K562 (cell line): ENCODE measurements at regions not wholly inside any gene's neighbourhood (a gene's known extent, or its start where the extent isn't known, plus 50 kb on each side); places are given as distances from the start of the nearest gene placed in this dataset.

Source experiments
- ATAC-seq: fragments of 200-7000 bp; cut with Tn5 transposase; 3 replicates; pipeline ENCODE4 v1.9.1; 2020; ENCODE audit warnings: moderate library complexity
- BruUV-seq: library from RNA; stranded (reverse); fragments of 400-500 nt; replicated peaks from 2 replicates; lab custom pipeline; 2021; lab: Mats Ljungman, UMichigan
- CTCF ChIA-PET: fragments of 300-600 bp; formaldehyde crosslinking; extraction: SDS; loops from one replicate; lab custom pipeline; 2021; ENCODE audit warnings: low intra/inter-chr PET ratio; lab: Yijun Ruan, JAX
- POLR2A ChIA-PET: fragments of 300-600, 350-650 bp; sonication (Branson Sonifier 250); formaldehyde crosslinking; extraction: SDS; loops from one replicate; lab custom pipeline; 2021; ENCODE audit warnings: antibody characterized with exemption, inconsistent platforms; lab: Yijun Ruan, JAX
- DNase-seq, 4 experiments: peaks; one replicate each; pipeline versions ENCODE4 v3.0.0 to v3.0.0-alpha.2; 2011 to 2018; ENCODE audit warnings: low spot score in 3 of 4, mixed read lengths in 3 of 4; ENCODE audit errors: extremely low read depth in 1 of 4
- FAIRE-seq: peaks from 2 replicates; lab custom pipeline; 2011; peaks lifted over from hg19 to GRCh38; lab: Jason Lieb, UNC
- H2AFZ ChIP-seq: 2 replicates; pipeline ENCODE4 v1.6.0; 2011; ENCODE audit warnings: low read depth, low read length, control low read depth, inconsistent platforms
- H3K27ac ChIP-seq: fragments of 200-600 bp; 3 replicates; pipeline ENCODE4 v1.8.0; 2011; ENCODE audit warnings: low read depth, mild to moderate bottlenecking, control low read depth, inconsistent platforms, low read length, moderate library complexity, mixed read lengths; ENCODE audit errors: extremely low read depth
- H3K27me3 ChIP-seq, 2 experiments: fragments of 300-600 bp in 1 of 2; 2 replicates in 1 of 2; 3 replicates in 1 of 2; pipeline versions ENCODE4 v1.6.0 to v1.8.0; 2011; ENCODE audit warnings: inconsistent platforms in 2 of 2, low read length in 2 of 2, mild to moderate bottlenecking in 1 of 2, mixed read lengths in 1 of 2, moderate library complexity in 1 of 2; ENCODE audit not compliant: control insufficient read depth in 2 of 2, insufficient read depth in 2 of 2
- H3K36me3 ChIP-seq: fragments of 300-600 bp; 3 replicates; pipeline ENCODE4 v1.8.0; 2011; ENCODE audit warnings: mild to moderate bottlenecking, low read length, inconsistent platforms; ENCODE audit not compliant: control insufficient read depth, insufficient read depth
- H3K4me1 ChIP-seq, 2 experiments: fragments of 200-600 bp in 1 of 2; replicated peaks in 1 of 2; 2 replicates in 1 of 2; 3 replicates in 1 of 2; pipeline versions ENCODE4 v1.5.1 to v1.8.0; 2011; ENCODE audit warnings: inconsistent platforms in 2 of 2, low read length in 2 of 2, mild to moderate bottlenecking in 1 of 2, mixed read lengths in 1 of 2, moderate library complexity in 1 of 2; ENCODE audit not compliant: control insufficient read depth in 2 of 2, insufficient read depth in 2 of 2
- H3K4me2 ChIP-seq: 2 replicates; pipeline ENCODE4 v1.6.1; 2011; ENCODE audit warnings: low read length, control low read depth, inconsistent platforms, mixed read lengths; ENCODE audit not compliant: insufficient read depth
- H3K4me3 ChIP-seq: fragments of 200-600 bp; sonication (generic), shearing (Covaris generic); 2 replicates; pipeline ENCODE4 v1.5.1; 2016; ENCODE audit warnings: control low read depth, inconsistent platforms
- H3K79me2 ChIP-seq: fragments of 200-600 bp; 3 replicates; pipeline ENCODE4 v1.8.0; 2011; ENCODE audit warnings: low read length, inconsistent platforms; ENCODE audit not compliant: control insufficient read depth, insufficient read depth
- H3K9ac ChIP-seq, 2 experiments: 2 replicates each; pipeline versions ENCODE4 v1.6.0 to v1.6.1; 2011; ENCODE audit warnings: low read depth in 2 of 2, low read length in 2 of 2, control low read depth in 1 of 2, inconsistent platforms in 1 of 2, mild to moderate bottlenecking in 1 of 2, mixed read lengths in 1 of 2; ENCODE audit not compliant: insufficient read depth in 1 of 2
- H3K9me1 ChIP-seq: one replicate; pipeline ENCODE4 v1.6.0; 2011; ENCODE audit warnings: inconsistent platforms, mild to moderate bottlenecking, low read length, moderate library complexity; ENCODE audit not compliant: control insufficient read depth, insufficient read depth
- H3K9me3 ChIP-seq: replicated peaks from 2 replicates; pipeline ENCODE4 v1.5.1; 2011; ENCODE audit warnings: low read depth, low read length, inconsistent platforms; ENCODE audit not compliant: control insufficient read depth, insufficient read depth
- H4K20me1 ChIP-seq: replicated peaks from 2 replicates; pipeline ENCODE4 v1.6.1; 2011; ENCODE audit warnings: low read length, inconsistent platforms, mixed read lengths; ENCODE audit not compliant: control insufficient read depth, insufficient read depth
- ARHGAP35 ChIP-seq: fragments of 450-650 bp; IDR thresholded peaks from 2 replicates; pipeline ENCODE4 v1.6.1; 2018; ENCODE audit not compliant: partially characterized antibody
- ARID3A ChIP-seq: IDR thresholded peaks from 2 replicates; pipeline ENCODE4 v1.6.1; 2012; ENCODE audit warnings: low read depth, low read length, improper control_type of control experiment, borderline replicate concordance
- CEBPB ChIP-seq: fragments of 450-650 bp; IDR thresholded peaks from 2 replicates; pipeline ENCODE4 v1.6.1; 2016; ENCODE audit warnings: missing genetic modification characterization, missing compliant biosample characterization
- CEBPG ChIP-seq, 3 experiments: fragments of 200-800 bp in 1 of 3; sonication (Bioruptor generic) in 1 of 3; sonication (generic) in 1 of 3; formaldehyde crosslinking in 1 of 3; IDR thresholded peaks in 2 of 3; conservative IDR thresholded peaks in 1 of 3; 2 replicates each; pipeline versions ENCODE4 v1.6.1 to v1.8.0; 2016 to 2022; ENCODE audit warnings: missing compliant biosample characterization in 2 of 3, missing genetic modification characterization in 2 of 3, mild to moderate bottlenecking in 1 of 3, missing genetic modification reagents in 1 of 3
- DEAF1 ChIP-seq: fragments of 450-650 bp; formaldehyde crosslinking; IDR thresholded peaks from 2 replicates; pipeline ENCODE4 v1.4.0; 2020; ENCODE audit warnings: mild to moderate bottlenecking, moderate library complexity
- EWSR1 ChIP-seq: fragments of 450-650 bp; IDR thresholded peaks from 2 replicates; pipeline ENCODE4 v1.6.1; 2018; ENCODE audit warnings: borderline replicate concordance, mild to moderate bottlenecking, low read depth, moderate library complexity; ENCODE audit not compliant: partially characterized antibody
- GATAD2A ChIP-seq: fragments of 450-650 bp; IDR thresholded peaks from 2 replicates; pipeline ENCODE4 v1.6.1; 2017
- KAT7 ChIP-seq: sonication (generic); formaldehyde crosslinking; IDR thresholded peaks from 2 replicates; pipeline ENCODE4 v1.8.0; 2022; ENCODE audit warnings: missing genetic modification reagents, mild to moderate bottlenecking, borderline replicate concordance
- NFE2 ChIP-seq: IDR thresholded peaks from 2 replicates; pipeline ENCODE4 v1.6.1; 2014; ENCODE audit warnings: antibody characterized with exemption, low read depth
- PBX2 ChIP-seq, 2 experiments: IDR thresholded peaks in 1 of 2; conservative IDR thresholded peaks in 1 of 2; 2 replicates each; pipeline ENCODE4 v1.6.1; 2016; ENCODE audit warnings: low read depth in 2 of 2, mild to moderate bottlenecking in 1 of 2, missing compliant biosample characterization in 1 of 2, missing genetic modification characterization in 1 of 2, moderate library complexity in 1 of 2
- RNF2 ChIP-seq: sonication (generic); IDR thresholded peaks from 2 replicates; pipeline ENCODE4 v1.6.1; 2016
- SREBF1 ChIP-seq: fragments of 150-350 bp; IDR thresholded peaks from 2 replicates; pipeline ENCODE4 v1.6.1; 2014; ENCODE audit warnings: antibody characterized with exemption, low read depth, low read length, borderline replicate concordance
- THAP7 ChIP-seq: fragments of 250-450 bp; sonication (Bioruptor Pico); IDR thresholded peaks from 2 replicates; pipeline ENCODE4 v1.5.0; 2021
- ZNF253 ChIP-seq: fragments of 250-450 bp; sonication (Bioruptor Pico); conservative IDR thresholded peaks from 2 replicates; pipeline ENCODE4 v1.6.1; 2021; ENCODE audit warnings: mild to moderate bottlenecking
- WGBS: fragments of 100-300 bp; shearing (Covaris generic); methylation state at CpG from one replicate; pipeline ENCODE4 v1.1.6; 2016; ENCODE audit warnings: low coverage, mixed read lengths; ENCODE audit not compliant: insufficient coverage; ENCODE audit errors: missing lambda C conversion rate; 5-methylcytosine and 5-hydroxymethylcytosine counted together
- in situ Hi-C: fragments of 300-500 bp; cut with MboI; formaldehyde crosslinking; loops from 4 replicates; pipeline ENCODE4 v1.15.0; 2018; ENCODE audit warnings: inconsistent platforms, mixed read lengths
- intact Hi-C: fragments of 100-400 bp; cut with micrococcal nuclease; formaldehyde crosslinking; loops from 2 replicates; pipeline ENCODE4 v1.14.2; 2022
- TF ChIP-seq, protein P1 (sequence below): fragments of 450-650 bp; formaldehyde crosslinking; IDR thresholded peaks from 2 replicates; pipeline ENCODE4 v1.4.0; 2020; ENCODE audit warnings: mild to moderate bottlenecking, moderate library complexity

GRCh38 chr13:66159511-66159910 lies 1070.6 kb downstream of the PCDH9 start:
- no TSS peak for BruUV-seq
- H4K20me1 ChIP-seq, result no peaks in the 10 kb centered on the region
- no peaks in the 10 kb centered on the region for H3K4me1 ChIP-seq
- CTCF ChIA-PET, result no interaction called here
- in situ Hi-C loops (no loop called here), intact Hi-C loops (no loop called here)
- no peaks in the 10 kb centered on the region for H3K79me2 ChIP-seq
- H3K9me1 ChIP-seq, result no peaks in the 10 kb centered on the region
- H3K4me2 ChIP-seq, result no peak overlapping the region
- ATAC-seq (no peak), FAIRE-seq (no peak), DNase-seq (no peak)
- H2AFZ ChIP-seq, result no peak overlapping the region
- no peaks in the 10 kb centered on the region for H3K27me3 ChIP-seq
- 26% methylated on average over 6 of the region's 6 CpGs for WGBS
- POLR2A ChIA-PET, result no interaction called here
- no peak overlapping the region for H3K4me3 ChIP-seq
- no peaks in the 10 kb centered on the region for H3K9me3 ChIP-seq
- H3K9ac ChIP-seq, result no peak overlapping the region
- H3K36me3 ChIP-seq, result no peaks in the 10 kb centered on the region
- no peak overlapping the region for H3K27ac ChIP-seq
- TF ChIP-seq CEBPG (CRISPR knock-in tag; IDR thresholded peaks at IDR 0.05), result no peak
- TF ChIP-seq CEBPG (tag; conservative IDR thresholded peaks at IDR 0.05 in 1 of 2, IDR thresholded peaks at IDR 0.05 in 1 of 2), result no peak
- TF ChIP-seq, protein P1, sequence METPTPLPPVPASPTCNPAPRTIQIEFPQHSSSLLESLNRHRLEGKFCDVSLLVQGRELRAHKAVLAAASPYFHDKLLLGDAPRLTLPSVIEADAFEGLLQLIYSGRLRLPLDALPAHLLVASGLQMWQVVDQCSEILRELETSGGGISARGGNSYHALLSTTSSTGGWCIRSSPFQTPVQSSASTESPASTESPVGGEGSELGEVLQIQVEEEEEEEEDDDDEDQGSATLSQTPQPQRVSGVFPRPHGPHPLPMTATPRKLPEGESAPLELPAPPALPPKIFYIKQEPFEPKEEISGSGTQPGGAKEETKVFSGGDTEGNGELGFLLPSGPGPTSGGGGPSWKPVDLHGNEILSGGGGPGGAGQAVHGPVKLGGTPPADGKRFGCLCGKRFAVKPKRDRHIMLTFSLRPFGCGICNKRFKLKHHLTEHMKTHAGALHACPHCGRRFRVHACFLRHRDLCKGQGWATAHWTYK (CRISPR knock-in tag), result no peak
- TF ChIP-seq THAP7 (CRISPR knock-in tag), result no peak
- TF ChIP-seq DEAF1 (CRISPR knock-in tag), result no peak
- no peak for TF ChIP-seq RNF2
- TF ChIP-seq EWSR1, result no peak
- TF ChIP-seq ARID3A, result no peak
- no peak for TF ChIP-seq CEBPB (tag)
- no peak for TF ChIP-seq ARHGAP35
- no peak for TF ChIP-seq NFE2
- no peak for TF ChIP-seq ZNF253 (CRISPR knock-in tag)
- TF ChIP-seq SREBF1, result no peak
- TF ChIP-seq GATAD2A, result no peak
- TF ChIP-seq PBX2 (CRISPR knock-in tag; IDR thresholded peaks at IDR 0.05; ENCODE audit: low read depth), result no peak
- no peak for TF ChIP-seq PBX2 (tag; conservative IDR thresholded peaks at IDR 0.05; ENCODE audit: low read depth)
- TF ChIP-seq KAT7, result no peak
